Suprapubic skin (tissue), 4 donors: ENCODE measurements at regions not wholly inside any gene's neighbourhood (a gene's known extent, or its start where the extent isn't known, plus 50 kb on each side); places are given as distances from the start of the nearest gene placed in this dataset.

Experiments
- DNase-seq, 2 donors: peaks; one replicate each; pipeline ENCODE4 v3.0.0-alpha.2; 2019; ENCODE audit warnings: low spot score in 2 of 2
- H3K27ac ChIP-seq: fragments of 200-600 bp; sonication (generic); one replicate; pipeline ENCODE4 v1.5.1; 2019
- H3K27me3 ChIP-seq: fragments of 200-600 bp; sonication (generic); one replicate; pipeline ENCODE4 v1.5.1; 2019
- H3K36me3 ChIP-seq: fragments of 200-600 bp; sonication (generic); one replicate; pipeline ENCODE4 v1.5.1; 2019
- H3K4me1 ChIP-seq: fragments of 200-600 bp; sonication (generic); one replicate; pipeline ENCODE4 v1.5.1; 2019
- H3K4me3 ChIP-seq: fragments of 200-600 bp; sonication (generic); one replicate; pipeline ENCODE4 v1.5.1; 2019; ENCODE audit warnings: mild to moderate bottlenecking
- H3K9me3 ChIP-seq: fragments of 200-600 bp; sonication (generic); one replicate; pipeline ENCODE4 v1.5.1; 2019
- CTCF ChIP-seq, 2 donors: fragments of 200-600 bp in 1 of 2; fragments of 450-650 bp in 1 of 2; sonication (generic) in 1 of 2; IDR thresholded peaks; one replicate each; pipeline ENCODE4 v1.5.1; 2016 to 2019; ENCODE audit warnings: antibody characterized with exemption in 2 of 2, mild to moderate bottlenecking in 1 of 2, moderate library complexity in 1 of 2
- EP300 ChIP-seq: sonication (generic); formaldehyde crosslinking; IDR thresholded peaks from one replicate; pipeline ENCODE4 v1.6.1; 2017; ENCODE audit warnings: antibody characterized with exemption
- POLR2A ChIP-seq, 2 donors: fragments of 450-650 bp; IDR thresholded peaks; one replicate each; pipeline ENCODE4 v1.6.1; 2017; ENCODE audit warnings: antibody characterized with exemption in 2 of 2, mild to moderate bottlenecking in 2 of 2, moderate library complexity in 2 of 2
- POLR2AphosphoS5 ChIP-seq, 3 donors: sonication (generic); formaldehyde crosslinking; IDR thresholded peaks; one replicate each; pipeline ENCODE4 v1.6.1; 2017; ENCODE audit warnings: antibody characterized with exemption in 3 of 3
- WGBS: methylation state at CpG from one replicate; pipeline ENCODE4 v1.1.5; 2018; 5-methylcytosine and 5-hydroxymethylcytosine counted together

GRCh38 chr7:142669074-142669654 lies 80.1 kb upstream of the PRSS1 start:
- H3K4me1 ChIP-seq: no peaks in the 10 kb centered on the region

GRCh38 chr7:142668495-142668894 lies 80.8 kb upstream of the PRSS1 start:
- 33% methylated on average over 4 of the region's 4 CpGs for WGBS
- no peak for TF ChIP-seq POLR2A (IDR thresholded peaks at IDR 0.05)
- TF ChIP-seq EP300: no peak
- no peak for TF ChIP-seq CTCF (IDR thresholded peaks at IDR 0.05)
- no peak for TF ChIP-seq POLR2AphosphoS5 (IDR thresholded peaks at IDR 0.05)

More at GRCh38 chr7:142669074-142669654, 80.1 kb upstream of the PRSS1 start:
- no peak for DNase-seq
- Histone ChIP-seq H3K27me3 (no peaks in the 10 kb centered on the region), H3K9me3 (no peaks in the 10 kb centered on the region), H3K4me3 (no peak overlapping the region), H3K27ac (no peak overlapping the region), H3K36me3 (no peaks in the 10 kb centered on the region)
- WGBS: 43% methylated on average over 2 of the region's 2 CpGs
- no peak for TF ChIP-seq EP300
- TF ChIP-seq CTCF (IDR thresholded peaks at IDR 0.05): peak in 1 of 2 donors; percentile 10
- no peak for TF ChIP-seq POLR2A (IDR thresholded peaks at IDR 0.05)
- TF ChIP-seq POLR2AphosphoS5 (IDR thresholded peaks at IDR 0.05): no peak

DNA sequence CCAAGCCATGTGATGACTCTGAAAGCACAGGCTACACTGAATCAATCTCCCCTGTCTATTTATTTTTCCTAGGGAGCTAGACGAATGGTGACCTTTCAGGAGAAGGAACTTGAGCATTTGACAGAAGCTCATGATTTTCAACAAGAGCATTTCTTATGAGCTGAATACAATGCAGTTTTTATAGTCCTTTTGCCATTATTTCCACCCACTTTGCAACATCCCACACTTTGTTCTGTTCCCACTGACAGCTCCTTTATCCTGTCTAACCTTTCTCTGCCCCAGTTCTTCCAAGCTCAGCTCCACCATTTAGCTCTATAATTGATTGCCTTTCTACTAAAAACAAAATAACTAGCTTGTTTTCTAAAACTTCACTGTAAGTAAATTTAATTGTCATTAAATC lies 91.9 kb upstream of the PRSS1 start:
- no peak overlapping the region for H3K27ac ChIP-seq
- 53% methylated on average over 1 of the region's 1 CpG for WGBS
- DNase-seq: no peak
- no peaks in the 10 kb centered on the region for H3K36me3 ChIP-seq
- no peaks in the 10 kb centered on the region for H3K27me3 ChIP-seq
- H3K4me1 ChIP-seq: no peaks in the 10 kb centered on the region
- no peak for TF ChIP-seq EP300
- H3K9me3 ChIP-seq: no peaks in the 10 kb centered on the region
- H3K4me3 ChIP-seq: no peak overlapping the region

More at GRCh38 chr7:142668495-142668894, 80.8 kb upstream of the PRSS1 start:
- no peak for DNase-seq
- Histone ChIP-seq H3K27me3 (no peaks in the 10 kb centered on the region), H3K4me3 (no peak overlapping the region), H3K4me1 (no peaks in the 10 kb centered on the region), H3K27ac (no peak overlapping the region), H3K9me3 (no peaks in the 10 kb centered on the region), H3K36me3 (no peaks in the 10 kb centered on the region)

DNA sequence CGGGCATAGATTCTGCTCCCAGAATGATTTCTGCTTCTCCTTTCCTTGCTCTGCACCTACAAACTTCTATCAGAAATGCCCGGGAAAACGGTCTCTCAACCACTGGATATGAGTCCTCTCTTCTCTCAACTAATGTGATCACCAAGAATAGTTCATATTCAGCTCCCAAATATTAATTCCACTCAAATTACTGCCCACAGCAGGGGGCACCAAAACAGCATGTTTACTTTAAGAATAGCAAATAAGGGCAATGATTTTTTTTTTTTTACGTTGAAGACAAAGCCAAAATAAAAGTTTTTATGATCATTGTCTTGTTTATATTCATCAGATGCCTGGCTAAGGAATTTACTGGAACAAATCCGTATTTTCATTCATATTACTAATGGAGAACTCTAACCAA lies 94.9 kb upstream of the PRSS1 start:
- no peak overlapping the region for H3K27ac ChIP-seq
- H3K4me3 ChIP-seq: no peak overlapping the region
- H3K36me3 ChIP-seq: no peaks in the 10 kb centered on the region
- no peaks in the 10 kb centered on the region for H3K4me1 ChIP-seq
- no peaks in the 10 kb centered on the region for H3K27me3 ChIP-seq
- WGBS: 72% methylated on average over 5 of the region's 5 CpGs
- DNase-seq: no peak
- TF ChIP-seq POLR2A (IDR thresholded peaks at IDR 0.05) (no peak), EP300 (no peak), CTCF (IDR thresholded peaks at IDR 0.05) (no peak), POLR2AphosphoS5 (IDR thresholded peaks at IDR 0.05) (no peak)
- H3K9me3 ChIP-seq: no peaks in the 10 kb centered on the region

DNA sequence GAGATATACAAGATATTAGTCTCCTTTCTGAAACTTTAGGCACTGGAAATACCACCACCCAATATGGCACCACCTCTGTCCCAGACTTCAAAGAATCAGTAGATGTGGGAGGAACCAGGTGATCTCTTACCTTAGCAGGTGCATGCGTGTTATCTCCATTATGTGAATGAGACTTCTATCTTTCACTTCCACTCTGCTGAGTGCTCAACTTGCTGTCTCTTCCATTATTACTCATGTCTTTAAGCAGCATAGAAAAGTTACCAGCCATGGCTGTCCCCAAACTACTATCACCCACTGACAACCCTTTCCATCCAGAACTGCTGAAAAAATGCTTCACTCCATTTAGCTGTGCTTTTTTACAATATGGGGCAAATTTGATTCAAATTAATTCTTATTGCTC lies 101.5 kb upstream of the PRSS1 start:
- WGBS: 82% methylated on average over 1 of the region's 1 CpG
- no peaks in the 10 kb centered on the region for H3K4me1 ChIP-seq
- H3K9me3 ChIP-seq: no peaks in the 10 kb centered on the region
- no peaks in the 10 kb centered on the region for H3K36me3 ChIP-seq
- no peak for TF ChIP-seq EP300
- TF ChIP-seq POLR2A (IDR thresholded peaks at IDR 0.05): no peak
- TF ChIP-seq POLR2AphosphoS5 (IDR thresholded peaks at IDR 0.05): no peak
- no peak for TF ChIP-seq CTCF (IDR thresholded peaks at IDR 0.05)
- no peak overlapping the region for H3K27ac ChIP-seq
- DNase-seq: no peak
- H3K27me3 ChIP-seq: peaks cover 23% of the 10 kb centered on the region
- H3K4me3 ChIP-seq: no peak overlapping the region
